T-cell (primary cell): ENCODE measurements at regions not wholly inside any gene's neighbourhood (a gene's known extent, or its start where the extent isn't known, plus 50 kb on each side); places are given as distances from the start of the nearest gene placed in this dataset.

ENCODE experiments used
- ATAC-seq, 4 experiments: fragments of 200-7000 bp in 3 of 4; fragments of 150-1000 bp in 1 of 4; cut with Tn5 transposase; replicated peaks in 1 of 4; 1 replicate in 3 of 4; 2 replicates in 1 of 4; pipeline ENCODE4 v1.10.0; 2021; ENCODE audit warnings: moderate library complexity in 3 of 4, mild to moderate bottlenecking in 2 of 4, moderate number of reproducible peaks in 1 of 4
- CTCF ChIA-PET, 2 donors: fragments of 300-600 bp; sonication (Branson Sonifier 250); formaldehyde crosslinking; loops; one replicate each; lab custom pipeline; 2022; ENCODE audit warnings: antibody characterized with exemption in 2 of 2; lab: Charles Lee
- POLR2A ChIA-PET, 2 donors: fragments of 300-600 bp; sonication (Branson Sonifier 250); formaldehyde crosslinking; loops; one replicate each; lab custom pipeline; 2022; ENCODE audit warnings: antibody characterized with exemption in 2 of 2; lab: Charles Lee
- DNase-seq, 35 experiments: peaks; one replicate each; pipeline versions ENCODE4 v3.0.0 to v3.0.0-alpha.2; 2013 to 2023
- H3K27ac ChIP-seq: one replicate; pipeline ENCODE4 v1.5.1; 2013; ENCODE audit warnings: low read length
- H3K27me3 ChIP-seq, 2 experiments: replicated peaks in 1 of 2; 1 replicate in 1 of 2; 2 replicates in 1 of 2; pipeline versions ENCODE4 v1.6.1 to v1.7.0; 2013; ENCODE audit warnings: low read length in 1 of 2, mixed read lengths in 1 of 2; ENCODE audit not compliant: control insufficient read depth in 2 of 2, insufficient read depth in 2 of 2; ENCODE audit errors: extremely low read depth in 1 of 2
- H3K36me3 ChIP-seq, 2 donors: 1 replicate in 1 of 2; 2 replicates in 1 of 2; pipeline versions ENCODE4 v1.6.1 to v1.7.0; 2013; ENCODE audit warnings: low read length in 1 of 2; ENCODE audit not compliant: control insufficient read depth in 2 of 2, insufficient read depth in 1 of 2; ENCODE audit errors: extremely low read depth in 1 of 2
- H3K4me1 ChIP-seq, 2 experiments: 1 replicate in 1 of 2; 2 replicates in 1 of 2; pipeline versions ENCODE4 v1.6.1 to v1.7.0; 2013; ENCODE audit warnings: low read length in 2 of 2, mixed read lengths in 1 of 2; ENCODE audit not compliant: insufficient read depth in 2 of 2, control insufficient read depth in 1 of 2; ENCODE audit errors: extremely low read depth in 1 of 2
- H3K4me3 ChIP-seq, 2 donors: 1 replicate in 1 of 2; 2 replicates in 1 of 2; pipeline versions ENCODE4 v1.5.1 to v1.7.0; 2013; ENCODE audit warnings: mild to moderate bottlenecking in 2 of 2, low read length in 1 of 2, moderate library complexity in 1 of 2; ENCODE audit not compliant: control insufficient read depth in 1 of 2; ENCODE audit errors: extremely low read depth in 1 of 2
- H3K9me3 ChIP-seq: 2 replicates; pipeline ENCODE4 v1.7.0; 2013
- H3K27ac Mint-ChIP-seq, 2 donors: one replicate each; pipeline ENCODE4 v1.8.0; 2020 to 2021; ENCODE audit warnings: mild to moderate bottlenecking in 2 of 2, mixed read lengths in 2 of 2
- H3K27me3 Mint-ChIP-seq, 2 donors: one replicate each; pipeline ENCODE4 v1.8.0; 2021 to 2022; ENCODE audit warnings: mixed read lengths in 2 of 2
- H3K36me3 Mint-ChIP-seq: one replicate; pipeline ENCODE4 v1.8.0; 2021; ENCODE audit warnings: mixed read lengths
- H3K4me1 Mint-ChIP-seq, 3 donors: one replicate each; pipeline ENCODE4 v1.8.0; 2020 to 2022; ENCODE audit warnings: mixed read lengths in 3 of 3, mild to moderate bottlenecking in 1 of 3
- H3K4me3 Mint-ChIP-seq, 3 donors: one replicate each; pipeline ENCODE4 v1.8.0; 2020 to 2022; ENCODE audit warnings: mild to moderate bottlenecking in 3 of 3, mixed read lengths in 3 of 3, moderate library complexity in 3 of 3
- H3K9me3 Mint-ChIP-seq, 3 donors: one replicate each; pipeline ENCODE4 v1.8.0; 2020 to 2022; ENCODE audit warnings: mixed read lengths in 3 of 3
- WGBS: methylation state at CpG from one replicate; pipeline ENCODE4 v1.1.5; 2013; ENCODE audit warnings: missing lambda C conversion rate; ENCODE audit not compliant: insufficient coverage; 5-methylcytosine and 5-hydroxymethylcytosine counted together

DNA sequence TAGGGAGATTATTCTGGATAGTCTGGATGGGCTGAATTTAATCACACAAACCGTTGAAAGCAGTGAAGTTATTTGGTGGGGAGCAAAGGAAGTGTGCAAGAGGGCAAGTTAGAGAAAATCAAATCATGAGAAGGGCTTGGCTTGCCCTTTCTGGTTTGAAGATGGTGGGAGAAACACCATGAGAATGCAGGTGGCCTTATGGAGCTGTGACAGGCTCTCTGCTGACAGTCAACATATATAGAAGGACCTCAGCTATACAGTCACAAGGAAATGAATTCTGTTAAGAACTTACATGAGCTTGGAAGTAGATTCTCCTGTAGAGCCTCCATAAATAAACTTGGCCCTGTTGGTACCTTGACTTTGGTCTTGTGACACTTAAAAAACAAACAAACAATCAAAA is 72.3 kb downstream of the GMNC start:
- no peak overlapping the region for H3K4me3 Mint-ChIP-seq
- H3K27ac Mint-ChIP-seq, result no peak overlapping the region
- peaks cover 0 to 3% of the 10 kb centered on the region in 2 donors for H3K27me3 Mint-ChIP-seq
- Histone ChIP-seq H3K4me1 (no peaks in the 10 kb centered on the region), H3K9me3 (no peaks in the 10 kb centered on the region), H3K27me3 (no peaks in the 10 kb centered on the region), H3K27ac (no peak overlapping the region), H3K4me3 (no peak overlapping the region), H3K36me3 (no peaks in the 10 kb centered on the region)
- no peaks in the 10 kb centered on the region for H3K36me3 Mint-ChIP-seq
- ChIA-PET CTCF (no interaction called here), POLR2A (no interaction called here)
- ATAC-seq (no peak), DNase-seq (no peak)
- no peaks in the 10 kb centered on the region for H3K9me3 Mint-ChIP-seq
- WGBS, result 40% methylated on average over 1 of the region's 1 CpG
- H3K4me1 Mint-ChIP-seq, result no peaks in the 10 kb centered on the region

- Histone ChIP-seq H3K27ac (no peak overlapping the region), H3K36me3 (no peaks in the 10 kb centered on the region), H3K4me3 (no peak overlapping the region), H3K27me3 (no peaks in the 10 kb centered on the region), H3K4me1 (no peaks in the 10 kb centered on the region), H3K9me3 (no peaks in the 10 kb centered on the region)
- Mint-ChIP-seq H3K4me1 (no peaks in the 10 kb centered on the region), H3K27me3 (peaks cover 0 to 3% of the 10 kb centered on the region in 2 donors), H3K4me3 (no peak overlapping the region), H3K27ac (no peak overlapping the region), H3K36me3 (no peaks in the 10 kb centered on the region), H3K9me3 (no peaks in the 10 kb centered on the region)
- DNase-seq, result no peak
- ATAC-seq, result no peak
- 57% methylated on average over 1 of the region's 3 CpGs for WGBS
- ChIA-PET POLR2A (no interaction called here), CTCF (no interaction called here)
These were observed 75.6 kb downstream of the GMNC start for GRCh38 chr3:190786898-190787297.

DNA sequence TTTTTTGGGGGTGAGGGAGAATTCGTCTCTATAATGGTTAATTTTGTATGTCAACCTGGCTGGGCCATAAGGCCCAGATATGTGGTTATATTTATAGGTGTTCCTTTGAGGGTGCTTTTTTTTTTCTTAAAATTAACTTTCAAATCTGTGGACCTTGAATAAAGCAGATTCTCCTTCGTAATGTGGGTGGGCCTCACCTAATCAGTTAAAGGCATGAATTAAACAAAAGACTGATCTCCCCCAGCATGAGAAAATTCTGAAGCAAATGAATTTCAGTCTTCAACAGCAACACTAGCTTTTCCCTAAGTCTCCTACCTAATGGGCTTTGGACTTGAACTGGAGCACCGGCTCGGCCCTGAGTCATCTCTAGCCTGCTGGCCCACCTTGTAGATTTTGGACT is 77.4 kb downstream of the GMNC start:
- no peak overlapping the region for H3K27ac Mint-ChIP-seq
- H3K27me3 Mint-ChIP-seq, result peaks cover 0 to 3% of the 10 kb centered on the region in 2 donors
- no peaks in the 10 kb centered on the region for H3K9me3 Mint-ChIP-seq
- no peaks in the 10 kb centered on the region for H3K9me3 ChIP-seq
- H3K27ac ChIP-seq, result no peak overlapping the region
- ChIA-PET CTCF (no interaction called here), POLR2A (no interaction called here)
- H3K27me3 ChIP-seq, result no peaks in the 10 kb centered on the region
- H3K36me3 ChIP-seq, result no peaks in the 10 kb centered on the region
- H3K4me1 Mint-ChIP-seq, result no peaks in the 10 kb centered on the region
- no peak overlapping the region for H3K4me3 Mint-ChIP-seq
- ATAC-seq, result no peak
- H3K36me3 Mint-ChIP-seq, result no peaks in the 10 kb centered on the region
- WGBS, result 83% methylated on average over 1 of the region's 4 CpGs
- H3K4me3 ChIP-seq, result no peak overlapping the region
- no peaks in the 10 kb centered on the region for H3K4me1 ChIP-seq
- no peak for DNase-seq

DNA sequence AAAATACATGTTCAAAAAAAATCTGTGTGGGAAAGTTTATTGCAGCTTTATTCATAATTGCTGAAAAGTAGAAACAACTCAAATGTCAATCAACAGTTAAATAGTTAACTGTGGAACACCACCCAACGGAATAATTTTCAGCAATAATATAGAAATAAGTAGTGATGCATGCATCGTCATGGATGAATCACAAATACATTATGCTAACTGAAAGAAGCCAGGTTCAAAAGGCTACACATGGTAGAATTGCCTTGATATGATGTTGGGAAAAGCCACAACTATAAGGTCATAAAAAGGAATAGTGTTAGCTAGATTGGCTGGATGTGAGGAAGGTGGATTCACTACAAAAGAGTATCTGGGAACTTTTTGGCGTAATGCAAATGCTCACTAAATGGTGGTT is 82.0 kb downstream of the GMNC start:
- Mint-ChIP-seq H3K4me1 (no peaks in the 10 kb centered on the region), H3K36me3 (no peaks in the 10 kb centered on the region)

GRCh38 chr3:190774633-190775032 is 87.9 kb downstream of the GMNC start:
- ChIA-PET CTCF (no interaction called here), POLR2A (no interaction called here)
- no peak for ATAC-seq
- Histone ChIP-seq H3K36me3 (no peaks in the 10 kb centered on the region), H3K4me1 (no peaks in the 10 kb centered on the region), H3K27me3 (no peaks in the 10 kb centered on the region), H3K27ac (no peak overlapping the region), H3K9me3 (no peaks in the 10 kb centered on the region), H3K4me3 (no peak overlapping the region)
- Mint-ChIP-seq H3K27me3 (no peaks in the 10 kb centered on the region), H3K9me3 (peaks cover 6 to 23% (median 8%) of the 10 kb centered on the region in 3 donors), H3K27ac (no peak overlapping the region), H3K4me1 (no peaks in the 10 kb centered on the region), H3K36me3 (no peaks in the 10 kb centered on the region), H3K4me3 (no peak overlapping the region)
- no peak for DNase-seq

More for the DNA sequence above, 82.0 kb downstream of the GMNC start:
- H3K27me3 Mint-ChIP-seq, result no peaks in the 10 kb centered on the region
- ChIA-PET POLR2A (no interaction called here), CTCF (no interaction called here)
- no peak overlapping the region for H3K4me3 ChIP-seq
- no peaks in the 10 kb centered on the region for H3K27me3 ChIP-seq
- H3K9me3 Mint-ChIP-seq, result no peaks in the 10 kb centered on the region
- ATAC-seq (no peak), DNase-seq (no peak)
- H3K4me1 ChIP-seq, result no peaks in the 10 kb centered on the region
- no CpG with 5 or more reads among the region's 3 CpGs for WGBS
- H3K27ac ChIP-seq, result no peak overlapping the region
- H3K4me3 Mint-ChIP-seq, result no peak overlapping the region
- no peaks in the 10 kb centered on the region for H3K36me3 ChIP-seq
- no peak overlapping the region for H3K27ac Mint-ChIP-seq
- H3K9me3 ChIP-seq, result no peaks in the 10 kb centered on the region

- Histone ChIP-seq H3K4me1 (no peaks in the 10 kb centered on the region), H3K36me3 (no peaks in the 10 kb centered on the region), H3K9me3 (no peaks in the 10 kb centered on the region), H3K27ac (no peak overlapping the region), H3K4me3 (no peak overlapping the region), H3K27me3 (no peaks in the 10 kb centered on the region)
- ChIA-PET CTCF (no interaction called here), POLR2A (no interaction called here)
- Mint-ChIP-seq H3K27me3 (no peaks in the 10 kb centered on the region), H3K9me3 (peaks cover 6 to 23% (median 8%) of the 10 kb centered on the region in 3 donors), H3K27ac (no peak overlapping the region), H3K4me3 (no peak overlapping the region), H3K36me3 (no peaks in the 10 kb centered on the region), H3K4me1 (no peaks in the 10 kb centered on the region)
- ATAC-seq (no peak), DNase-seq (no peak)
- 76% methylated on average over 5 of the region's 7 CpGs for WGBS
These were observed 88.5 kb downstream of the GMNC start for GRCh38 chr3:190773948-190774347.

- CTCF ChIA-PET, result interaction anchor here in 1 of 2 donors (0.6 kb wide), 1 partner anchor 1122 kb away, joined by 4 read pairs; no protein-coding TSS in a partner anchor
- no peaks in the 10 kb centered on the region for H3K9me3 ChIP-seq
- no peaks in the 10 kb centered on the region for H3K4me1 ChIP-seq
- WGBS, result no CpG with 5 or more reads among the region's 2 CpGs
- no peak overlapping the region for H3K4me3 ChIP-seq
- Mint-ChIP-seq H3K9me3 (peaks cover 6 to 23% (median 12%) of the 10 kb centered on the region in 3 donors), H3K4me1 (no peaks in the 10 kb centered on the region), H3K36me3 (no peaks in the 10 kb centered on the region), H3K27me3 (no peaks in the 10 kb centered on the region), H3K27ac (no peak overlapping the region), H3K4me3 (no peak overlapping the region)
- DNase-seq (no peak), ATAC-seq (no peak)
- POLR2A ChIA-PET, result no interaction called here
- no peaks in the 10 kb centered on the region for H3K27me3 ChIP-seq
- no peak overlapping the region for H3K27ac ChIP-seq
- H3K36me3 ChIP-seq, result no peaks in the 10 kb centered on the region
These were observed 89.7 kb downstream of the GMNC start for GRCh38 chr3:190772831-190773230.
